Activated CD8-positive, alpha-beta T cell treated with anti-CD3 and anti-CD28 coated beads for 36 hours (primary cell): ENCODE measurements at regions not wholly inside any gene's neighbourhood (a gene's known extent, or its start where the extent isn't known, plus 50 kb on each side); places are given as distances from the start of the nearest gene placed in this dataset.

ENCODE experiments used
- ATAC-seq: fragments of 200-7000 bp; cut with Tn5 transposase; one replicate; pipeline ENCODE4 v1.10.0; 2021; ENCODE audit warnings: mild to moderate bottlenecking, moderate library complexity
- CTCF ChIA-PET: fragments of 350-600 bp; sonication (Branson Sonifier 250); formaldehyde crosslinking; loops from one replicate; lab custom pipeline; 2021; ENCODE audit warnings: antibody characterized with exemption; lab: Charles Lee
- POLR2A ChIA-PET: fragments of 350-600 bp; sonication (Branson Sonifier 250); formaldehyde crosslinking; loops from one replicate; lab custom pipeline; 2021; ENCODE audit warnings: antibody characterized with exemption; lab: Charles Lee
- DNase-seq: peaks from one replicate; pipeline ENCODE4 v3.0.0-alpha.2; 2020
- H3K27ac Mint-ChIP-seq: one replicate; pipeline ENCODE4 v1.8.0; 2021; ENCODE audit warnings: mild to moderate bottlenecking, mixed read lengths
- H3K27me3 Mint-ChIP-seq: one replicate; pipeline ENCODE4 v1.8.0; 2021; ENCODE audit warnings: mixed read lengths
- H3K36me3 Mint-ChIP-seq: one replicate; pipeline ENCODE4 v1.8.0; 2021; ENCODE audit warnings: low read depth, mixed read lengths
- H3K4me1 Mint-ChIP-seq: one replicate; pipeline ENCODE4 v1.8.0; 2021; ENCODE audit warnings: low read depth, mixed read lengths
- H3K4me3 Mint-ChIP-seq: one replicate; pipeline ENCODE4 v1.8.0; 2021; ENCODE audit warnings: mild to moderate bottlenecking, moderate library complexity, mixed read lengths
- H3K9me3 Mint-ChIP-seq: one replicate; pipeline ENCODE4 v1.8.0; 2021; ENCODE audit warnings: mixed read lengths
- intact Hi-C: fragments of 100-400 bp; cut with micrococcal nuclease; formaldehyde crosslinking; loops from one replicate; pipeline ENCODE4 v1.10.0; 2022
- TF ChIP-seq, protein P1 (sequence below): fragments of 200-600 bp; IDR thresholded peaks from one replicate; pipeline ENCODE4 v1.8.0; 2022; ENCODE audit warnings: antibody characterized with exemption, mild to moderate bottlenecking

DNA sequence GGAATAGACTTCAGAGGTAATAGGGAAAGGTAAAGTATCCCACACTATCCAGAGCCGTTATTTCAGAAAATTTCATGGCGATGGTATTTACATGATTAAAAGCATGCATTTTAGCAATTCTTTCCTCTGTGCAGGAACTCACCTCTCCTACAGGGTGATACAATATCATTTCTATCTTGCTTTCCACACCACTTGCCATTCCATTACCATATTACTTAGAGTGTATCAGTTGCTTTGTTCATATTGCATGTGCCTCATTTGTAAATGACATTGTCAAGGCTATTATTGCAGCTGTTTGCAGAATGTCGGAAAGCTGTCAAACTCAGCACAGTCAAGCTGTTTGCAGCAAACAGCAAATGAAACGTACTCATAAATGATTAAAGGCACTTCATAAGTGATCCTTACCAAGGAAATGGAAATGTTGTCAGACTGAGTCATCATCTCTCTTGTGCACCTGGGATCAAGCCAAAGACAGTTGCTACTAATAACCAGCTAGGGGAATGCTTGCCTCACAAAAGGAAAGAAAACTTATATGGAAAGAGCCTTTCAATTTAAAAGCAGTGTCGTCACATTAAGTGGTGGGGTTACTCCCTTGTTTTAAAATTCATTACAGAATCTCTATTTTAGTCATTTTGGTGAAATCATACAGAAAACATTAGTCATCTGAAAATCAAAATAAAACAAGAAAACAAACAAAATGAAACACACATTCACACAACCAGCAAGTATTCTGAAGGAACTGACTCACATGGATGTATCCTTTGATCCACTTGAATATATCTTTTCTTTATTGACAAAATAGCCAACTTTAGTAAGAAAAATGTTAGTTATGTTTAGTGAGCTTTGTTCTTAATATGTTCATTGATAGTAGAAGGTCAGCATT, 1064.1 kb upstream of the CNTNAP5 start:
- POLR2A ChIA-PET = no interaction called here
- H3K4me1 Mint-ChIP-seq = no peaks in the 10 kb centered on the region
- H3K9me3 Mint-ChIP-seq = peaks cover 12% of the 10 kb centered on the region
- H3K27me3 Mint-ChIP-seq = no peaks in the 10 kb centered on the region
- intact Hi-C loops = no loop called here
- no peaks in the 10 kb centered on the region for H3K36me3 Mint-ChIP-seq
- H3K4me3 Mint-ChIP-seq = no peak overlapping the region
- DNase-seq (no peak), ATAC-seq (no peak)
- CTCF ChIA-PET = no interaction called here
- TF ChIP-seq, protein P1, sequence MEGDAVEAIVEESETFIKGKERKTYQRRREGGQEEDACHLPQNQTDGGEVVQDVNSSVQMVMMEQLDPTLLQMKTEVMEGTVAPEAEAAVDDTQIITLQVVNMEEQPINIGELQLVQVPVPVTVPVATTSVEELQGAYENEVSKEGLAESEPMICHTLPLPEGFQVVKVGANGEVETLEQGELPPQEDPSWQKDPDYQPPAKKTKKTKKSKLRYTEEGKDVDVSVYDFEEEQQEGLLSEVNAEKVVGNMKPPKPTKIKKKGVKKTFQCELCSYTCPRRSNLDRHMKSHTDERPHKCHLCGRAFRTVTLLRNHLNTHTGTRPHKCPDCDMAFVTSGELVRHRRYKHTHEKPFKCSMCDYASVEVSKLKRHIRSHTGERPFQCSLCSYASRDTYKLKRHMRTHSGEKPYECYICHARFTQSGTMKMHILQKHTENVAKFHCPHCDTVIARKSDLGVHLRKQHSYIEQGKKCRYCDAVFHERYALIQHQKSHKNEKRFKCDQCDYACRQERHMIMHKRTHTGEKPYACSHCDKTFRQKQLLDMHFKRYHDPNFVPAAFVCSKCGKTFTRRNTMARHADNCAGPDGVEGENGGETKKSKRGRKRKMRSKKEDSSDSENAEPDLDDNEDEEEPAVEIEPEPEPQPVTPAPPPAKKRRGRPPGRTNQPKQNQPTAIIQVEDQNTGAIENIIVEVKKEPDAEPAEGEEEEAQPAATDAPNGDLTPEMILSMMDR = no peak
- no peak overlapping the region for H3K27ac Mint-ChIP-seq

DNA sequence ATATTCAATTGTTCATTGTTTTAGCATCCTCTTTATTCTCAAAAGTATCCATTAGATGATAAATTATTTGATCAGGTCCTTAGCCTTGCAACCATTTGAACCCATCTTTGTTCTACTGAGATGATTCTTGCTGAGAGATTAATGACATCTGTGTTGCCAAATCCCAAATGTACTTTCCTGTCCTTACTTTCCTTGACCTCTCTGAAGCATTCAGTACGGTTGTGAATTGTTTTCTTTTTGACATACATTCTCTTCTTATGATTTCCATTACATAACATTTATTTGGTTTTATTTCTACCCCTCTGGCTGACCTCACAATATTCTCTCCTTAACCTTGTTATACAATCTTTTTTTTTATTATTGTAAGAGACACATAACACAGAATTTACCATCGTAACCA, 1058.6 kb upstream of the CNTNAP5 start:
- no peaks in the 10 kb centered on the region for H3K27me3 Mint-ChIP-seq
- ChIA-PET CTCF (no interaction called here), POLR2A (no interaction called here)
- H3K27ac Mint-ChIP-seq = no peak overlapping the region
- ATAC-seq = no peak
- H3K4me3 Mint-ChIP-seq = no peak overlapping the region
- intact Hi-C loops = no loop called here
- DNase-seq = no peak
- H3K4me1 Mint-ChIP-seq = no peaks in the 10 kb centered on the region
- TF ChIP-seq, protein P1 = no peak
- no peaks in the 10 kb centered on the region for H3K36me3 Mint-ChIP-seq
- peaks cover 20% of the 10 kb centered on the region for H3K9me3 Mint-ChIP-seq

DNA sequence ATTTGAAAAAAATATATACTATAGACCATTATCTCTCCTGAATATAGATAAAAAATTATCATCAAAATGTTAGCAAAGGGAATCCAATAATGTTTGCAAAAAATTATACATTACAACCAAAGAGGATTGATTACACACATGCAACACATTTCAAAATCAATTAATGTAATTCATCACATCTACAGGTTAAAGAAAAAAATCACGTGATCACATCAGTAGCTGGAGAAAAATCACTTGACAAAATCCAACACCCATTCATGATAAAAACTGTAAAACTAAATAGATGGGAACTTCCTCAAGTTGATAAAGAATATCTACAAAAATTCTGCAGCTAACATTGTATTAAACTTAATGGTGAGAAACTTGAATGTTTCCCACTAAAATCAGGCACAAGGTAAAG, 1047.5 kb upstream of the CNTNAP5 start:
- H3K4me1 Mint-ChIP-seq = no peaks in the 10 kb centered on the region
- no peak for ATAC-seq

GRCh38 chr2:122980671-122981070, 1044.4 kb upstream of the CNTNAP5 start:
- intact Hi-C loops = no loop called here
- Mint-ChIP-seq H3K4me1 (no peaks in the 10 kb centered on the region), H3K27ac (no peak overlapping the region), H3K36me3 (no peaks in the 10 kb centered on the region), H3K4me3 (no peak overlapping the region), H3K27me3 (no peaks in the 10 kb centered on the region), H3K9me3 (peaks cover 19% of the 10 kb centered on the region)
- TF ChIP-seq, protein P1 = no peak
- DNase-seq (no peak), ATAC-seq (no peak)
- ChIA-PET CTCF (no interaction called here), POLR2A (no interaction called here)

More for the DNA sequence above, 1047.5 kb upstream of the CNTNAP5 start:
- Mint-ChIP-seq H3K27ac (no peak overlapping the region), H3K9me3 (peaks cover 16% of the 10 kb centered on the region), H3K36me3 (no peaks in the 10 kb centered on the region), H3K4me3 (no peak overlapping the region), H3K27me3 (no peaks in the 10 kb centered on the region)
- POLR2A ChIA-PET = no interaction called here
- TF ChIP-seq, protein P1 = no peak
- intact Hi-C loops = no loop called here
- DNase-seq = no peak
- CTCF ChIA-PET = no interaction called here

DNA sequence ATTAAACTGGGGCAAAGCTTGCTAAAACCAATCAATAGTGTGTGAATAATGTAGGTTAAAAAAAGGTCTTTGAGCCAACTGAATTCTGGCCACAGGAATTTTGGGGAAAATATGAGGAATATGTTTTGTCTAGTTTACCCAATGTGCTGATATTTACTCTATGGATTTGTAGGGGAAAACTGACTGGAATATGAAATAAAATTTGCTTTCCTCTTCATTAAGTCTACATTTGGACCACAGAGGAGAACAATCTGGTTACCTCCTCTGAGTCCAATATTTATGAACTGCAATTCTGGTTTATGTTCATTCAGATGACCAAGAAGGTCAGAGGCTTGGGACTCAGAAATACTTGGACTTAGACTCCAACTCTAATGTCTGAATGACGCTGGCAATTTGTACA, 1042.2 kb upstream of the CNTNAP5 start:
- H3K4me1 Mint-ChIP-seq = no peaks in the 10 kb centered on the region
- DNase-seq (no peak), ATAC-seq (no peak)
- POLR2A ChIA-PET = no interaction called here
- no peak overlapping the region for H3K27ac Mint-ChIP-seq
- peaks cover 16% of the 10 kb centered on the region for H3K9me3 Mint-ChIP-seq
- CTCF ChIA-PET = no interaction called here
- TF ChIP-seq, protein P1 = no peak
- intact Hi-C loops = no loop called here
- H3K4me3 Mint-ChIP-seq = no peak overlapping the region
- no peaks in the 10 kb centered on the region for H3K36me3 Mint-ChIP-seq
- no peaks in the 10 kb centered on the region for H3K27me3 Mint-ChIP-seq
